IMR-90 (cell line): ENCODE measurements at regions not wholly inside any gene's neighbourhood (a gene's known extent, or its start where the extent isn't known, plus 50 kb on each side); places are given as distances from the start of the nearest gene placed in this dataset.

ENCODE experiments used
- ATAC-seq: fragments of 200-7000 bp; cut with Tn5 transposase; 2 replicates; pipeline ENCODE4 v1.9.1; 2020; ENCODE audit warnings: low read depth, mild to moderate bottlenecking, moderate library complexity
- BruUV-seq: library from RNA; stranded (reverse); fragments of 400-500 nt; replicated peaks from 2 replicates; lab custom pipeline; 2021; lab: Mats Ljungman, UMichigan
- CTCF ChIA-PET: fragments of 300-600 bp; formaldehyde crosslinking; extraction: SDS; loops from one replicate; lab custom pipeline; 2021; ENCODE audit warnings: antibody characterized with exemption; lab: Yijun Ruan, JAX
- POLR2A ChIA-PET: fragments of 300-600 bp; sonication (Branson Sonifier 250); formaldehyde crosslinking; loops from one replicate; lab custom pipeline; 2022; ENCODE audit warnings: antibody characterized with exemption; ENCODE audit not compliant: unreplicated experiment; lab: Charles Lee
- DNase-seq: peaks from one replicate; pipeline ENCODE4 v3.0.0; 2013
- H2AFZ ChIP-seq: replicated peaks from 2 replicates; pipeline ENCODE3; 2013; ENCODE audit warnings: low read length, mild to moderate bottlenecking; ENCODE audit not compliant: poor library complexity
- H2AK5ac ChIP-seq: 2 replicates; pipeline ENCODE4 v1.6.1; 2013; ENCODE audit warnings: low read depth, low read length, inconsistent platforms
- H2AK9ac ChIP-seq: replicated peaks from 2 replicates; pipeline ENCODE3; 2013; ENCODE audit warnings: mild to moderate bottlenecking, low read depth, low read length, moderate library complexity; ENCODE audit not compliant: poor library complexity
- H2BK120ac ChIP-seq: 2 replicates; pipeline ENCODE4 v1.6.1; 2013; ENCODE audit warnings: low read depth, low read length, inconsistent platforms
- H2BK15ac ChIP-seq: 3 replicates; pipeline ENCODE4 v1.6.1; 2013; ENCODE audit warnings: low read depth, low read length, inconsistent platforms
- H2BK20ac ChIP-seq: 2 replicates; pipeline ENCODE4 v1.6.1; 2013; ENCODE audit warnings: low read depth, mild to moderate bottlenecking, inconsistent platforms, low read length, moderate library complexity
- H2BK5ac ChIP-seq: 2 replicates; pipeline ENCODE4 v1.6.1; 2013; ENCODE audit warnings: mild to moderate bottlenecking, low read depth, low read length, inconsistent platforms; ENCODE audit not compliant: poor library complexity, severe bottlenecking
- H3K14ac ChIP-seq: replicated peaks from 2 replicates; pipeline ENCODE4 v1.6.1; 2013; ENCODE audit warnings: low read depth, low read length, inconsistent platforms
- H3K18ac ChIP-seq: 2 replicates; pipeline ENCODE4 v1.6.1; 2013; ENCODE audit warnings: low read depth, low read length, control low read depth
- H3K23ac ChIP-seq: 2 replicates; pipeline ENCODE4 v1.6.1; 2013; ENCODE audit warnings: low read depth, low read length, inconsistent platforms
- H3K27ac ChIP-seq: 2 replicates; pipeline ENCODE4 v1.5.1; 2013; ENCODE audit warnings: mild to moderate bottlenecking, control low read depth, low read length; ENCODE audit not compliant: insufficient read depth
- H3K27me3 ChIP-seq: 2 replicates; pipeline ENCODE4 v1.6.1; 2013; ENCODE audit warnings: low read length; ENCODE audit not compliant: control insufficient read depth, insufficient read depth
- H3K36me3 ChIP-seq: 2 replicates; pipeline ENCODE4 v1.6.1; 2013; ENCODE audit warnings: low read length, mixed read lengths; ENCODE audit not compliant: control insufficient read depth, insufficient read depth
- H3K4ac ChIP-seq: 2 replicates; pipeline ENCODE4 v1.6.1; 2013; ENCODE audit warnings: low read depth, low read length, inconsistent platforms
- H3K4me1 ChIP-seq: 2 replicates; pipeline ENCODE4 v1.6.1; 2013; ENCODE audit warnings: low read length, mixed read lengths; ENCODE audit not compliant: control insufficient read depth, insufficient read depth
- H3K4me2 ChIP-seq: 2 replicates; pipeline ENCODE4 v1.6.1; 2013; ENCODE audit warnings: low read depth, mild to moderate bottlenecking, control low read depth, low read length, moderate library complexity
- H3K4me3 ChIP-seq: 2 replicates; pipeline ENCODE4 v1.5.1; 2013; ENCODE audit warnings: low read depth, mild to moderate bottlenecking, control low read depth, low read length, moderate library complexity; ENCODE audit not compliant: insufficient read depth
- H3K56ac ChIP-seq: 2 replicates; pipeline ENCODE4 v1.6.1; 2013; ENCODE audit warnings: low read length, inconsistent platforms; ENCODE audit not compliant: insufficient read depth; ENCODE audit errors: extremely low read depth
- H3K79me1 ChIP-seq, 2 experiments: 2 replicates each; pipeline ENCODE4 v1.6.1; 2013; ENCODE audit warnings: low read length in 2 of 2, inconsistent platforms in 1 of 2, low read depth in 1 of 2
- H3K9ac ChIP-seq: 2 replicates; pipeline ENCODE4 v1.6.1; 2013; ENCODE audit warnings: low read depth, low read length, control low read depth
- H3K9me1 ChIP-seq: 2 replicates; pipeline ENCODE4 v1.6.1; 2013; ENCODE audit warnings: low read length, inconsistent platforms; ENCODE audit not compliant: insufficient read depth
- H3K9me3 ChIP-seq: 2 replicates; pipeline ENCODE4 v1.6.1; 2013; ENCODE audit warnings: low read length; ENCODE audit not compliant: control insufficient read depth, insufficient read depth
- H4K20me1 ChIP-seq: 2 replicates; pipeline ENCODE4 v1.6.1; 2013; ENCODE audit warnings: low read length, inconsistent platforms; ENCODE audit not compliant: insufficient read depth
- H4K5ac ChIP-seq: 2 replicates; pipeline ENCODE4 v1.6.1; 2013; ENCODE audit warnings: mild to moderate bottlenecking, low read depth, low read length, control low read depth
- H4K8ac ChIP-seq, 2 experiments: 2 replicates each; pipeline ENCODE4 v1.6.1; 2013; ENCODE audit warnings: low read depth in 2 of 2, low read length in 2 of 2, control low read depth in 1 of 2, inconsistent platforms in 1 of 2
- H4K91ac ChIP-seq: 2 replicates; pipeline ENCODE4 v1.6.1; 2013; ENCODE audit warnings: low read depth, low read length, inconsistent platforms; ENCODE audit not compliant: insufficient read depth
- BHLHE40 ChIP-seq: fragments of 150-350 bp; IDR thresholded peaks from 2 replicates; pipeline ENCODE4 v1.6.1; 2016; ENCODE audit warnings: mild to moderate bottlenecking, low read depth, low read length
- CHD1 ChIP-seq: IDR thresholded peaks from 2 replicates; pipeline ENCODE4 v1.6.1; 2012; ENCODE audit warnings: low read depth, low read length, improper control_type of control experiment
- CTCF ChIP-seq: conservative IDR thresholded peaks from 2 replicates; pipeline ENCODE4 v1.5.1; 2012; ENCODE audit warnings: mild to moderate bottlenecking, low read depth, low read length, improper control_type of control experiment
- ELK1 ChIP-seq: fragments of 150-350 bp; IDR thresholded peaks from 2 replicates; pipeline ENCODE4 v1.6.1; 2016; ENCODE audit warnings: low read depth, mild to moderate bottlenecking, low read length, moderate library complexity, borderline replicate concordance
- FOS ChIP-seq: fragments of 150-350 bp; IDR thresholded peaks from 2 replicates; pipeline ENCODE4 v1.6.1; 2016; ENCODE audit warnings: low read depth, low read length
- MAZ ChIP-seq: IDR thresholded peaks from 2 replicates; pipeline ENCODE4 v1.6.1; 2012; ENCODE audit warnings: low read depth, mild to moderate bottlenecking, low read length, improper control_type of control experiment, moderate library complexity, borderline replicate concordance
- MXI1 ChIP-seq: IDR thresholded peaks from 2 replicates; pipeline ENCODE4 v1.6.1; 2012; ENCODE audit warnings: low read depth, mild to moderate bottlenecking, low read length, moderate library complexity, borderline replicate concordance
- NFE2L2 ChIP-seq: fragments of 150-350 bp; IDR thresholded peaks from 2 replicates; pipeline ENCODE4 v1.6.1; 2016; ENCODE audit warnings: low read depth, mild to moderate bottlenecking, low read length
- POLR2A ChIP-seq: IDR thresholded peaks from 2 replicates; pipeline ENCODE4 v1.6.1; 2012; ENCODE audit warnings: mild to moderate bottlenecking, low read depth, low read length
- RAD21 ChIP-seq: IDR thresholded peaks from 2 replicates; pipeline ENCODE4 v1.6.1; 2012; ENCODE audit warnings: low read length, improper control_type of control experiment
- RFX5 ChIP-seq: IDR thresholded peaks from 2 replicates; pipeline ENCODE4 v1.8.0; 2012; ENCODE audit warnings: low read depth, mild to moderate bottlenecking, low read length, moderate library complexity
- SMC3 ChIP-seq: fragments of 150-350 bp; IDR thresholded peaks from 2 replicates; pipeline ENCODE4 v1.6.1; 2016; ENCODE audit warnings: low read depth, mild to moderate bottlenecking, antibody characterized with exemption, low read length, moderate library complexity
- USF2 ChIP-seq: fragments of 150-350 bp; IDR thresholded peaks from 2 replicates; pipeline ENCODE4 v1.6.1; 2017; ENCODE audit warnings: mild to moderate bottlenecking, antibody characterized with exemption, low read length, low read depth
- WGBS, 2 experiments: methylation state at CpG; one replicate each; pipeline versions ENCODE4 v1.1.5 to v1.1.7; 2013; ENCODE audit warnings: missing lambda C conversion rate in 2 of 2; ENCODE audit not compliant: insufficient read length in 1 of 2; ENCODE audit errors: extremely low coverage in 2 of 2; 5-methylcytosine and 5-hydroxymethylcytosine counted together
- dilution Hi-C: fragments of 300-500 bp; cut with HindIII; formaldehyde crosslinking; loops from one replicate; pipeline ENCODE4 v1.14.3; 2018; ENCODE audit warnings: low sequenced_read_pairs; ENCODE audit not compliant: unreplicated experiment
- in situ Hi-C: fragments of 300-500 bp; cut with MboI; formaldehyde crosslinking; loops from 3 replicates; pipeline ENCODE4 v1.14.3; 2019; ENCODE audit warnings: low sequenced_read_pairs, inconsistent platforms, mixed read lengths
- intact Hi-C: fragments of 100-400 bp; cut with micrococcal nuclease; formaldehyde crosslinking; loops from 2 replicates; pipeline ENCODE4 v1.10.0; 2022

- no peak overlapping the region for H3K9ac ChIP-seq
- no TSS peak for BruUV-seq
- WGBS, 2 experiments = 80% methylated on average over 1 of the region's 16 CpGs; no CpG with 5 or more reads in 1 of the 2 experiments
- no peaks in the 10 kb centered on the region for H3K79me1 ChIP-seq
- TF ChIP-seq USF2 (no peak), BHLHE40 (no peak), CTCF (no peak), SMC3 (no peak), MAZ (no peak), RAD21 (no peak), CHD1 (no peak), ELK1 (no peak), MXI1 (no peak), POLR2A (no peak), NFE2L2 (no peak), FOS (no peak), RFX5 (no peak)
- in situ Hi-C loops = no loop called here
- no peak overlapping the region for H2BK5ac ChIP-seq
- no peak overlapping the region for H2AK5ac ChIP-seq
- no peak overlapping the region for H2AFZ ChIP-seq
- H3K4me1 ChIP-seq = no peaks in the 10 kb centered on the region
- no peak overlapping the region for H3K27ac ChIP-seq
- intact Hi-C loops = no loop called here
- H4K91ac ChIP-seq = no peak overlapping the region
- H4K20me1 ChIP-seq = no peaks in the 10 kb centered on the region
- no peak overlapping the region for H3K18ac ChIP-seq
- no peaks in the 10 kb centered on the region for H3K9me1 ChIP-seq
- no peak overlapping the region for H3K4ac ChIP-seq
- H3K27me3 ChIP-seq = no peaks in the 10 kb centered on the region
- CTCF ChIA-PET = no interaction called here
- no peak overlapping the region for H3K14ac ChIP-seq
- no peak for ATAC-seq
- DNase-seq = no peak
- no peak overlapping the region for H2BK20ac ChIP-seq
- H3K23ac ChIP-seq = no peak overlapping the region
- H3K36me3 ChIP-seq = no peaks in the 10 kb centered on the region
- H4K8ac ChIP-seq = no peak overlapping the region
- no peak overlapping the region for H3K4me3 ChIP-seq
- H3K56ac ChIP-seq = no peak overlapping the region
- no peak overlapping the region for H4K5ac ChIP-seq
- no peak overlapping the region for H3K4me2 ChIP-seq
- POLR2A ChIA-PET = no interaction called here
- H2BK15ac ChIP-seq = no peak overlapping the region
- H2AK9ac ChIP-seq = peak overlapping the region; percentile 5
- H3K9me3 ChIP-seq = peaks cover 7% of the 10 kb centered on the region; the same call in 1 of the 2 replicates
- no peak overlapping the region for H2BK120ac ChIP-seq
- dilution Hi-C loops = no loop called here
These were observed 339.4 kb downstream of the BCL11A start for GRCh38 chr2:60213865-60214625.
